Medulla oblongata (tissue), 1 donor: ENCODE measurements at regions not wholly inside any gene's neighbourhood (a gene's known extent, or its start where the extent isn't known, plus 50 kb on each side); places are given as distances from the start of the nearest gene placed in this dataset.
"Not testable (repeated sequence)": the region's sequence is repeated elsewhere in the genome, so short reads cannot be mapped to it uniquely, and the experiment has no call there.

Source experiments
- DNase-seq: peaks from one replicate; pipeline ENCODE4 v3.0.0-alpha.2; 2015; ENCODE audit errors: extremely low spot score

- DNase-seq, result no peak
These were observed 181.9 kb upstream of the MKLN1 start for GRCh38 chr7:131145770-131146169.

- peak; percentile 35 for DNase-seq
These were observed 180.1 kb upstream of the MKLN1 start for GRCh38 chr7:131147604-131148003.

- no peak for DNase-seq
These were observed 179.4 kb upstream of the MKLN1 start for GRCh38 chr7:131148258-131148657.

GRCh38 chr7:131148708-131149428, 178.8 kb upstream of the MKLN1 start:
- no peak for DNase-seq

GRCh38 chr7:131149429-131149773, 178.3 kb upstream of the MKLN1 start:
- no peak for DNase-seq

GRCh38 chr7:131149840-131150239, 177.8 kb upstream of the MKLN1 start:
- DNase-seq, result no peak

GRCh38 chr7:131151034-131151433, 176.6 kb upstream of the MKLN1 start:
- no peak for DNase-seq

GRCh38 chr7:131152766-131153165, 174.9 kb upstream of the MKLN1 start:
- DNase-seq, result no peak

GRCh38 chr7:131154380-131154779, 173.3 kb upstream of the MKLN1 start:
- no peak for DNase-seq

GRCh38 chr7:131157530-131158243, 170.0 kb upstream of the MKLN1 start:
- DNase-seq, result no peak

GRCh38 chr7:131158244-131158636, 169.4 kb upstream of the MKLN1 start:
- DNase-seq, result not testable (repeated sequence)

- no peak for DNase-seq
These were observed 167.7 kb upstream of the MKLN1 start for GRCh38 chr7:131159961-131160361.

- DNase-seq, result no peak
These were observed 166.6 kb upstream of the MKLN1 start for GRCh38 chr7:131161103-131161502.

- DNase-seq, result no peak
These were observed 163.4 kb upstream of the MKLN1 start for GRCh38 chr7:131164025-131164925.

GRCh38 chr7:131166066-131166465, 161.6 kb upstream of the MKLN1 start:
- no peak for DNase-seq

GRCh38 chr7:131170440-131171271, 157.0 kb upstream of the MKLN1 start:
- no peak for DNase-seq

GRCh38 chr7:131173145-131173890, 154.4 kb upstream of the MKLN1 start:
- DNase-seq, result no peak

- no peak for DNase-seq
These were observed 153.3 kb upstream of the MKLN1 start for GRCh38 chr7:131174391-131174790.

- DNase-seq, result no peak
These were observed 152.8 kb upstream of the MKLN1 start for GRCh38 chr7:131174855-131175254.

GRCh38 chr7:131182446-131183058, 145.1 kb upstream of the MKLN1 start:
- DNase-seq, result no peak
